Fibroblast of skin of abdomen (primary cell): ENCODE measurements at regions not wholly inside any gene's neighbourhood (a gene's known extent, or its start where the extent isn't known, plus 50 kb on each side); places are given as distances from the start of the nearest gene placed in this dataset.

ENCODE experiments used
- DNase-seq: peaks from one replicate; pipeline ENCODE4 v3.0.0-alpha.2; 2013

DNA sequence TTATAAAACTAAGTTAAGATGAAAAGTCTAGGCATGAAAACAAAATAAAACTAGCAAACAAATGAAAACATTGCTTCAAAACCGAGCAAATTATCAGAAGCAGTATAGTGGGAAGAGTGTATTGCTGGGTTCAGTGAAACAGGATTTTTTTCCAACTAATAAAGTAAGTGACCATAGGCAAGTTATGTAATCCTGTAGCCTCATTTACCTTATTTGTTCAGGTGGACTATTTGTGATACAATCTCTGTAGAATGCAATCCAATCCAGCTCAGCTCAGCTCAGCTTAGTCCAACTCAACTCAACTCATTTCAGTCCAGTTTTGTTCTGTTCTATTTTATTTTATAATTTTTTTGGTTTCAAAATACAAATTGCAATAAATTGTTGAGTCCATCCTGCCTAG lies 276.7 kb upstream of the LRIG3 start:
- DNase-seq = no peak

DNA sequence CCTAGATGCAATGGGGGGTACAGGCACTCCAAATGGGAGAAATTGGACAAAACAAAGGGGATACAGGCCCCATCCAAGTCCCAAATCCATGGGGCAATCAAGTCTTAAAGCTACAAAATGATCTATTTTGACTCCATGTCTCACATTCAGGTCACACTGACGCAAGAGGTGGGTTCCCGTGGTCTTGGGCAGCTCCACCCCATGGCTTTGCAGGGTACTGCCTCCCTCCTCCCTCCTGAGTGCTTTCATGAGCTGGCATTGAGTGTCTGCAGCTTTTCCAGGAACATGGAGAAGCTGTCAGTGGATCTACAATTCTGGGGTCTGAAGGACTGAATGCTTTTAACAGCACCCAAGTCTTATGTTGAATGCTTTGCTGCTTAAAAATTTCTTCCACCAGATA lies 274.5 kb upstream of the LRIG3 start:
- DNase-seq = no peak

DNA sequence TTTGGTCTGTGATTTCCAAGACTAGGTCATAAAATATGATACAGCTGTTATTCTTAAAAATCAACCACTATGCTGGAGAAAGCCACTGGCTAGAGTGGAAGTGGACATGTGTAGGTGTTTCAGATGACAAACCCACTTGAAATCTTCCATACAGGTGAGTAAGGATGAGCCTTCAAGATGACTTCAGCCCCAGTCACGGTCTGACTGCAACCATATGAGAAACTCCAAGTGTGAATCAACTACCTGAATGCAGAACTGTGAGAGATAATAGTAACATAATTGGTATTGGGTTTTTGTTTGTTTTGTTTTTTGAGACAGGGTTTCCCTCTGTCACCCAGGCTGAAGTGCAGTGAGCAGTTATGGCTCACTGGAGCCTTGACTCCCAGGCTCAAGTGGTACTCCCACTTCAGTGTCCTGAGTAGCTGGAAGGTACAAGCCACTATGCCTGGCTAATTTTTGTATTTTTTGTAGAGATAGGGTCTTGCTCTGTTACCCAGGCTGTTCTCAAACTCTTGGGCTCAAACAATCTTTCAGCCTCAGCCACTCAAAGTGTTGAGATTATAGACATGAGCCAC lies 273.3 kb upstream of the LRIG3 start:
- no peak for DNase-seq

DNA sequence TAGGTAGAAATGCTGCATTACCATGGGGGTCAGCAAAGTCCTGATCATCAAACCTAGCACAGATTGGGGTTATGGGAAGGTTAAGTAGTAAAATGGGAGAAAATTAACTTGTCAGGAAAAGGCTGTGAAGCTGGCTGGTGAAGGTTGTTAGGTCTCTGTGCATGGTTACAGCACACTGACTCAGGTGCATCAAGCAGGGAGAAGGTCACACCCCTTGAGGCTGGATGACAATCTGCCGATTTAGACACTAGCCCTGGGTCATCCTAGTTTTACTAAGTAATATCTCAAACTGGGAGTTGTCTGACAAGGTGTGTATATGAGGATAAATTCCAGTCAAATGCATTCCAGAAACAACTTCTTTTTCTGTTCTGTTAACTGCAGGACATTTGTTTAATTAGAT lies 271.1 kb upstream of the LRIG3 start:
- DNase-seq = no peak

DNA sequence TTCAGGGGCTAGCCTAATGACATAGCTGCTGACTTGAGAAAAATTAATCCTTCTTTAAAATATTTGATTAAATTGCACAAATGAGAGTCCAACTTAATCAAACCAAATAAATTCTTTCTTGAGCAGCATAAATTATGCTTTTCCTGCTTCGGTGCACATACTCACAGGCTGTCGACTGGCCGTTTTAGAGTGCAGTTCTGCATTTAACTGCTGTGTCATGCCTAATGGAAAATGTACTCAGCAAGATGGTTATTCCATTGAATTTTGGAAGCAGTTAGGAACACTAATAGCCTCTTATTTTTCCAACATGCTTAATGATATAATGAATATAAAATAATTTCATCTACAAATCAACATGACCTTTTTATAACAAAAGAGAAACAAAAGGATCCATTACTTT lies 266.1 kb upstream of the LRIG3 start:
- no peak for DNase-seq

DNA sequence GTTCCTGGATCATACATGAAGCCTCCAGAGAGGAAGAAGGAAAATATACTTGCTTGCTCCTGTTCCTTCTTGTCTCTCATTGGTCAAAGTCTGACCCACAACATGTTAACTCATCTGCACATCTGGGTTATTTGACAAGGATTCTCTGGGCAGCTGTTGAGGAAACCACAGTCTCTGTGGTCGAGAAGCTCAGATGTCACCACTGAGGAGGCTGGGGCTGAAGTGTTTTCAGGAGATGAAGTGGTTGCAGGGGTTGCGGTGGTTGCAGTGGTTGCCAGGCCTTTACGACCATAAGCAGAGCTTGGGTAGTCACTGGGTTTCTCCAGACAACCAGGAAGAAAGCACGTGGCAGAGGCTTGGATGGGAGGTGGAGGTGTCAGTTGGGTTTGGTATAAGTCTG lies 265.0 kb upstream of the LRIG3 start:
- DNase-seq = no peak

DNA sequence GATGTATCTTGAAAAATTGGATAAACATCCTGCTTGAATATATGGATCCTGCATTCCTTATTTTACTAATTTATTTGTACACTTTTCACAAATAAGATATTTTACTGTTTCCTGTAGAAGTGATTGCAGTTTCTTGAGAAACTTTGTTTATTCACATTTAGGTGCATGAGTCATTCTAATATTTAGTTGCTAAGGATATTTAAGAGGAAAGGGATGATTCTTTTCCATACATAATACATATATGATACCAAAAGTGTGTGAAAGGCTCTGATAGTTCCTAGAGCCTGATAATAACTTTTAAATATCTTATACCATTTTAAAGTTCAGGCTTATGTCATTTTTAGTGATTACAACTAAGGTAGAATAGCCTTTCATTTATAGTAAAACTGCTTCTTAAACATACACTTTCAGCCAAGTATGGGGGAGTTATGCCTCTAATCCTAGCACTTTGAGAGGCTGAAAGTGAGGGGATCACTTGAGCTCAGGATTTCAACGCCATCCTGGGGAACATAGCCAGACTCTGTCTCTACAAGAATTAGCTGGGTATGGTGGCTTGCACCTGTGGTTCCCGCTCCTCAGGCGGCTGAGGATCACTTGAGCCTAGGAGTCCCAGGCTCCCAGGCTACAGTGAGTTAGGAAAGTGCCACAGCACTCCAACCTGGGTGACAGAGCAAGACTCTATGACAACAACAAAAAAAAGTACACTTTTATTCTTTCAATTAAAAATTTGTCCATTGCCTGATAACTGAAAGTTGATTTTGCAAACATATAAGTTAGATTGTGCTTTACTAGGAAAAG lies 262.6 kb upstream of the LRIG3 start:
- no peak for DNase-seq

DNA sequence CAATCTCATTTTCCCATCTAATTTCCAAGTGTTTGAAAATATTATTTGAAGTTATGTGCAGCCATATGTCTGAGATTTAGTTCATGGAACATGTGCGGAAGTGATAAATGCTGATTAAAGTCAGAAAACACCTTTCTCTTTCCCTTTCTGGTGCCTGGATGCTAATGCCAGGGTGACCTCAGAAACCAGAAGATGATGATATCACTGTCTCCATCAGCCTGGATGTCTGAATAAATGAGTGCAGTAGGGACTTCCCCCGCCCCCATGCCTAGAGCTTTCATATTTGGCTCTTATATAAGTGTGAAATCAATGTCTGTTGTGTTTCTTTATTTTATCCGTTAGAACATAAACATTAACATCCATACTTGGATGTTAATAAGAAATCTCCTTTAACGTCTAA lies 261.9 kb upstream of the LRIG3 start:
- DNase-seq = peak; percentile 9

DNA sequence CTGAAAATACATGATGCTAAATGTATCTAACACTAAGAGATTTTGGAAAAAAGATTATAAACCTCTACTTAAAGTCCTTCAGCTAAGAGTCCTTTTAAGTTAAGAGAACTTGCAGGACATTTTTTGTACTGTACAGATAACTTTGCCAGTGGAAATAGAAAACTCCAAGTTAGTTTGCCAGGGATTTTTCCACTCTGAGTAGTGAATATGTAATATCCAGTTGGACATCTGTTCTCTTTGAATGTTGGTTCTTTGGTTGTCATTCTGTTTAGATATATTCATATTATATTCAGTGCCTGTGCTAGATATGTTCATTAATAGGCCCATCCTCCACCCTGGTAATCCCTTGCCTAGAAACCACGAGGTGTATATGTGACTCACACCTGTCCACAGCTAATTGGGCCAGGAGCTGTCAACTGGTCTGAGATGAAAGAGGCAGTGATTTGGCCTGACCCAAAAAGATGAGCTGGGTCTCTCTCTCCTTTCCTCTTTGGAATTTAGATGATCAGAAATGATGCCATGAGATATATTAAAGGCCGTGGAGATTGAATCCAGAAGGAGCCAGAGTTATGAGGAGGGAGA lies 261.0 kb upstream of the LRIG3 start:
- DNase-seq = no peak

DNA sequence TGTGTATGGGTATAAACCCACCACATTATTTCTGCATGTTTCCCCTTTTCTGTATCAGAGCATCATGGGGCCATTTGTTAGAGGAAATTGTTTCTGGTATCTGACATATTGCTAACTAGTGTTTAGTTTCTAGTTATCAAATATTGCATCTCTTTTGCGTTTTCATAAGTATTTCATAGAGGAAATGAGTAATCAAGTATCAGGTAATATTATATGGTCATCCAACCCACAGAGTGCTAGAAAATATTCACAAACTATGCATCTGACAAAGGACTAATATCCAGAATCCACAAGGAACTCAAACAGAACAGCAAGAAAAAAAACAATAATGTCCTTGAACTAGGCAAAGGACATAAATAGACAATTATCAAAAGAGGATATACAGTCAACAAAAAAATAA lies 258.9 kb upstream of the LRIG3 start:
- DNase-seq = no peak

DNA sequence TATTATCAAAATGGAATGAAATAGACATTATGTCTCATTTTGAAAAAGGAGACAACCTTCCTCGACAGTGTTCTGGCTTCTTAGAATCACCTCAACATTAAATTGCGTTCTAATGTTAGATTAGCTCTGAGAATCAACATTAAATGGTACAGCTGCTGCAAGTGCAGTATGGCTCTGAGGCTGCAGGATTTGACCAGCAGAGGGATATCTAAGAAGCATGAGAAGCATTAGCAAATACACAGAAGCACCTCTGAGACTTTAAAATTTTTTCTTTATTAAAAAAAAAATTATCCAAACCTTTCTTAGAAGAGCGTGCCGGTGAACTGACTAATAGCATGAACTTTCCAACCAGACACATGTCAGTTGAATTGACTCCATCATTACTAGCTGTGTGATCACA lies 253.4 kb upstream of the LRIG3 start:
- no peak for DNase-seq

DNA sequence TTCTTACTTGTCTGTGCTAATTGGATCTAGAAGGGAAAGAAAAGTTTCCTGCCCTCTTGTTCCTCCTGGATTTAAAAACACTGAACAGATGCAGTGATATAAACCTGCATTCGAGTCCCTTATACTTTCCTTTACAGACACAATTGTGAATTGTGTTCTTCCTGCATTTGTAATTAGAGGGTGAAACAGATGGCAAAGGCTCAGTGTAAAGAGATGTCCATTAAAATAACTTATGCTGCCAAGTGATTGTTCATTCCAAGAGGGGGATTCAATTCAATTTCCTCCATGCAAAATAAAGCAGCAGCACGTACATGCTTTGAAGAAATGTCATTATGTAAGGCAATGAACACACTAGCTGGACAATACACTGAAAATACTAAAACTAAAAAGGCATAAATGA lies 248.3 kb upstream of the LRIG3 start:
- DNase-seq = no peak

DNA sequence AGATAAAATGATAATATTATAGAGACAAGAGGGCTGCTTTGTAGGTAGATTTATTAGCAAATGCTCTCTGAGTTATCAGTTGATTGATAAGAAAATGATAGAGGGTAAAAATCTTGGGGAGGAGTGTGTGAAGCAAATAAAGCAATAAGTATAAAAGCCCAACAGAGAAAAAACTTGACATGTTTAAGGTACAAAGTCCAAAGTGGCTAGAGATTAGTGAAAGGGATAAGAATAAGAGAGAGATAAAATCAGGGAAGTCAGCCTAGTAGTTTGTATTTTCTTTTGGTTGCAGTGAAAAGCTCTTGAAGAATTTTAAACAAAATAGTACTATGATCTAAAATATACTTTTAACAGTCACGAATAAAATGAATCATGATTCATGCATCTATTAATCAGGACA lies 246.2 kb upstream of the LRIG3 start:
- DNase-seq = no peak

DNA sequence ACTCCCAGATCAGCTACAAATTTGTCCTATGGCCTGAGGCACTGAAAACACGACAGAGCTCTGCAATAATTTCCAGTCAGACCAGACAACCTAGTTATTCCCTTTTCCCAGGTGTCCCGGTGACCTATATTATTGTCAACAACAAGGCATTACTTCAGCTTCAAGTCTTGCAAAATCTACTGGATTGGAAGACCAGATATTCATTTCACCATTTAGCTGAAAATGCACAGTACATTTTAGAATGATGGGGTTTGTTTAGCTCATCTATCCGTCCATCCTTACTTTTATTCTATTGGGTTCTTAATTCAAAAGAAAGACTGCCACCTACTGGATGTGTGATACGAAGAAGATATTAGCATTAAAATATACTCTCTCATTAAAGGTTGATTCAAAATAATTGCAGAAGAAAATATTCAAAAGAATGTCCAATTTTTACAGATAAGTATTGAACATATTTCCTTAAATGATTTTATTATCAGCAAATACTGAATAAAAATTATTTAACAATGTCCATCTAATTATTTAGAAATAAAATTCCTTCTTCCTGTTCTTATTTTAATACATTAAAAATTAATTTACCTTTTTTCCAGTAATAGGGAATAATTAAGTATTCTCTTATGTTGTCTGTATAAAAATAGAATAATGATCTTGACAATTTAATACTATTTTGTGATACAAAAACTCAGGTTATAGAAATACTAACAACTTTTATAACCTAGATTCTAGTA lies 244.9 kb upstream of the LRIG3 start:
- peak; percentile 59 for DNase-seq

DNA sequence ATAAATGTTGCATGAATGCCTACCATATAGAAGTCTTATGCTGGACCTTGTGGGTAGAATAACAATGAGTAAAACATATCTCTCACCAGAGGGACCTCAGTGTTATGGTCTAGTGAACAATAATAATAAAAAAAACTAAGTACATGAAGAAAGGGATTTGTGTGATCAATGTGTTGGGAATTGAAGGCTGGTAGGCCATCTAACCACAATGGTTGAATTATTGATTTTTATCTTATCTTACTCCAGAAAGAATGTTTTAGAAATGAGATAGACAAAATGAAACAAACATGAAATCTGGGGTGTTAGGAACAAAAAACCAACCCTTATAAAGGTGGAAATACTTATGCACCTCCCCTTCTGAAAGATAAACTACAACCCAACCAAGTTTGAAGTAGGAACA lies 243.9 kb upstream of the LRIG3 start:
- DNase-seq = peak; percentile 10

DNA sequence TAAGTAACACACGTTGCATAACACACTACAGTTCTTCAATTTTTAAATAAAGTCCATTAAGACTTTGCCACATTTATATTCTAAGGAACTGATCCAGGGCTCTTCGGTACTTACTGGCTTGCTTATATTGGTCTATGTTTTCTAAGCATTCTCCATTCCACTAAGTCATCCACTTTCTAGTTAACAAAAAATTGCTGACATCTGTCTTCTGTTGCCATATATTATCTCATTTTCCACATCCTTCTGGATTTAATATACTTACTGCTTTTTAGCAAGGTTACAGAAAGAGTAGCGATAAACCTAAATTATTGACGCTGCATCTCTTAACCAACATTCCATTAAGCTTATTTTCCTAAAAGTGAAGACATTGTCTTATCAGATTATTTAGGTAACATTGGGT lies 238.4 kb upstream of the LRIG3 start:
- no peak for DNase-seq

DNA sequence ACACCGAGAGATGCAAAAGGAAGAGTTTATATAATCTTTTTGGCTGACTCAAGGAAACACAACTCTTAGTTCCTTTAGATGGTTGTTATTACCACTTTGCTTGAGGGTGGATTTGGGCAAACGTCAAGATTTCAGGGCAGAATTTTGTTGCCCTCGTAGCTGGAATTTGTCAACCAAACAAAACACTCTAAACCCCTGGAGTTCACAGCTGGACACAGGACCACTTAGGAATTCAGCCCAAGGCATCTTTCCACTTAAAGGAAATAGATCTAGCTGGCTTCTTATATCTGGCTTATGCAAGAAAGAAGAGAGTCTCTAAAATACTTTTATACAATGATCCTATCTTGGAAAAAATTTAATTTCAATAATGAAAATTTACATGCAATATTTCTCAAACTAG lies 237.8 kb upstream of the LRIG3 start:
- DNase-seq = no peak

DNA sequence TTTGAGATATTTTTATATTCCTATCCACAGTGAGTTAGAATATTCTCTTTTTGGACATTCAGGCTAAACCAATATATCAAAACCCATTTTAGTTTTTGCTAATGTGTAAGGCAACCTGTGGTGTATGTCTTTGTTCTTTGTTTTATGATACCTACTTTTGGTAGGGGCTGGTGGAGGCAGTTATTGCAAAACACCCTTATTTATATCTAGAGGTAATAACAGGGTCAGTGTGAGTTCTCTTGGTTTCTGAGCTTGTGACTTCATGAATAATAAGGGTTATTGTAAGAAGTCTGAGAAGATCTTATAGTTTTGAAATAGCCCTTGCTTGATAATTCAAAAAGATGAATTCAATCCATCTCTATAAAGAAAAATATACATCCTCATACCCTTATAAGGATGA lies 235.1 kb upstream of the LRIG3 start:
- DNase-seq = no peak

DNA sequence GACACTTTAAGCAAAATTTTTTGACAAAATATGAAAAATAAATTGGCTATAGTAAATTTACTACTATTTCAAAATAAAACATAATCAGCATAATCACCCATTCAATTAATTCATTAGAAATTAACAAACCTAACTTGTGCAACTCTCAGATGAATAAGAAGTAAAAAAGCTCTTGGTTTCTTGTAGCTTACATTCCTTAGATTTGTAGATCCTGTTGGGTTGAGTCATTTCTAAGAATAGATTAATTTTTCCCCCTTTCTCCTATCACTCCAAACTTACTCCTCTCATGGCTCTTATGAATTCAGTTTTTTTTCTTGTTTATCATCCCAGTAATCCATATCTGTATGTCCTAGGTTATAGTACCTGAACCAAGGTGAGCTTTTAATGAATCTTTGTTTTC lies 230.9 kb upstream of the LRIG3 start:
- peak; percentile 71 for DNase-seq

DNA sequence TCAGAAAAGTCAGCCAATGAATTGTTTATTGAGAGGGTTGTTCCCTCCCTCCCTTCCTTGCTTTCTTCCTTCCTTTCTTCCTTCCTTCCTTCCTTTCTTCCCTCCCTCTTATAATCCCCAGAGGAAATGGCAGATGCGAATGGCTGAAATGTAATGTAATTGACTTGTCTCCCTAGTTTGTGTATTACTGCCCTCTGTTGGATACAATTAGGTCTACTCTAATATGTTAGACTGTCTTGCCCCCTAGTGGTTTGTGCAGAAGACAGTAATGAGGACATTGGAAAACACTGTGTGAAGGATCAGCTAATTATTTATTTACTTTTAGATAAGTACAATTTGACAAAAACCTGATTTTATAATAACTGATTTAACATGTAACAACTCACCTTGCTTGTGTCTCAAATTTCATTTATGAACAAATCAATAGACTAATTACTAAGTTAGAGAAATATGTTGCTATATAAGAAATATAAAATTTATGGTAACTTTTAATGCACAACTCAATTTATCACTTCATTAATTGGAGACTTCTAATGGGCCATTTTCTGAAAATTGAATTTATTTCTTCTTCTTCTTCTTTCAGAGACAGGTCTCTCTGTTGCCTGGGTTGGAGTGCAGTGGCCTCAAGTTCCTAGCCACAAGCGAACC lies 229.8 kb upstream of the LRIG3 start:
- peak; percentile 84 for DNase-seq

DNA sequence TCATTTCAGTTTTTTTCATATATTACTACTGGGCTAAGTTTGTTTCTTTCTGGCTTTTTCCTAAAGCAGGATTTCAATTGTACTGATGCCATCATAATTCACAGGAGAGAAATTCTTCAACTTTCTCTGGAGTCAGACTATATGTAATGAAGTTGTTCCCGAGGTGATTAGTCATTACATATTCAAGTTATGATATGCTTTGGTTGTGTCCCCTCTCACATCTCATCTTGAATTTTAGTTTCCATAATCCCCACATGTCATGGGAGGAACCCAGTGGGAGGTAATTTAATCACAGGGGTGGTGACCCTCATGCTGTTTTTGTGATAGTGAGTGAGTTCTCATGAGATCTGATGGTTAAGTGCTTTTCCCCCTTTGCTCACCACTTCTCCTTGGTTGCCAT lies 227.5 kb upstream of the LRIG3 start:
- no peak for DNase-seq

DNA sequence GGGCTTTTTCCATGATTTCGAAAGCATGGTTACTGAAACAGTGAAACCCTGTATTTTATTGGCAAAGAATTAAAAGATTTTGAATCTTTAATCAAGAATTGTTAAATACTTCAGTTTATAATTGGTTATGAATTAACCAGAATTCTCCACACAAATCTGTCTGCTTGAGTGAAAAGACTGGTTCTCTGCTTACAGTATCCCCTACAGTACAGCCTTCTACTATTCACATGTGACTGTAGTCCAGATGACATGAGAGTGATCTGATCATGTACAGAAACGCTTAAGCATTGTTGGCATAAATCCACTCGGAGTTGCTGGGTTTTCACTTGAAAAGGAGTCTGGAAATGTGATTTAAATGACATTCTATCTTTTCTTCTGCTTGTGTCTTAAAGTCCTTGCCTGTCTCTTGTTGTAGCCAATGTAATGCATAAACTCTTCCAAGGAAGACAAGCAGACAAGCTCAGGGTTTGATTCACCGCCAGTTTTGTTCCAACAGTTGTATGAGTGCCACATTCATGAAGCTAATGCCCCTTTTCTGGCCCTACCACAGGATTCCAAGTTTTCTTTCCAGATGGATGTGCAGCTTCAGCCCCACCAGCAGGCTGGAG lies 222.0 kb upstream of the LRIG3 start:
- no peak for DNase-seq

DNA sequence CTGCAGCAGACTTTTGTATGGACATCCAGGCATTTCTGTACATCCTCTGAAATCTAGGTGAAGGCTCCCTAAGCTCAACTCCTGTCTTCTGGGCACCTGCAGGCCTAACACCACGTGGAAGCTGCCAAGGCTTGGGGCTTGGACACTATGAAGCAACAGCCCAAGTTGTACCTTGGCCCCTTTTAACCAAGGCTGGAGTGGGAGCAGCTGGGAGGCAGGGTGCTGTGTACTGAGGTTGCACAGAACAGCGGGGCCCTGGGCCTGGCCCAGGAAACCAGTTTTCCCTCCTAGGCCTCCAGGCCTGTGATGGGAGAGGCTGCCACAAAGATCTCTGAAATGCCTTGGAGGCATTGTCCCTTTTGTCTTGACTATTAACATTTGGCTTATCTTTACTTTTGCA lies 214.4 kb upstream of the LRIG3 start:
- no peak for DNase-seq
